ENCODE measurements at regions not wholly inside any gene's neighbourhood (a gene's known extent, or its start where the extent isn't known, plus 50 kb on each side); places are given as distances from the start of the nearest gene placed in this dataset.
"Not testable (repeated sequence)": the region's sequence is repeated elsewhere in the genome, so short reads cannot be mapped to it uniquely, and the experiment has no call there.

DNA sequence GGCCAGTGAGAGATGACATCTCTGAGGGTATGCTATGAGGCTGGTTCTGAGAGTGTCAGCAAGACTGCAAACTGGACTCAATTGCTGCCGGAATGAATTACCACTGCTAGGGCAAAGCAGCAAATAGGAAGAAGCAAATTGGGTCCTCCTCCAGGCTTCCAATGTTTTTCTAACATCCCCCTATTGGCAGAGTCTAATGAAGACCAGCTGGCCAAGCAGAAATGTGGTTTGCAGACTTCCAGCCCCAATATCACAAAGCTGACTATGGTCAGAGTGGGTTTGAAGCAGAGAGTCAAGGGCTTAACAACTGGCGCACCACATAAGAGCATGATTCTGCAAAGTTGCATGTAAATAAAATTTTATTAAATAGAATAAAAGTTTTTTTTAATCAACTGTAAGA lies 225.4 kb upstream of the GLRA2 start:
- Histone ChIP-seq H3K27me3 (ENCODE audit: control insufficient read depth, insufficient read depth, low read length) (no peaks in the 10 kb centered on the region), H3K4me1 (ENCODE audit: control insufficient read depth, extremely low read depth, insufficient read depth, low read length) (no peaks in the 10 kb centered on the region), H4K20me1 (ENCODE audit: control insufficient read depth, extremely low read depth, insufficient read depth, low read length) (no peaks in the 10 kb centered on the region), H3K36me3 (ENCODE audit: control insufficient read depth, insufficient read depth, low read length) (no peaks in the 10 kb centered on the region), H3K4me2 (ENCODE audit: extremely low read depth, insufficient read depth, low read length) (no peak overlapping the region), H2AFZ (ENCODE audit: low read length) (no peak overlapping the region), H3K9me3 (ENCODE audit: control insufficient read depth, insufficient read depth, low read depth, low read length) (no peaks in the 10 kb centered on the region), H3K27ac (ENCODE audit: insufficient read depth, low read length) (no peak overlapping the region), H3K79me2 (ENCODE audit: control insufficient read depth, insufficient read depth, low read length) (no peaks in the 10 kb centered on the region), H3K9ac (ENCODE audit: insufficient read depth, low read length) (no peak overlapping the region), H3K4me3 (replicated peaks in 1 of 4; ENCODE audit: control extremely low read depth in 1 of 4, insufficient read depth in 1 of 4, low read depth in 3 of 4, low read length in 4 of 4) (no peak overlapping the region)
- no peak for TF ChIP-seq EZH2 (IDR thresholded peaks at IDR 0.05; ENCODE audit: low read length, missing control alignments)
- TF ChIP-seq, protein P1, sequence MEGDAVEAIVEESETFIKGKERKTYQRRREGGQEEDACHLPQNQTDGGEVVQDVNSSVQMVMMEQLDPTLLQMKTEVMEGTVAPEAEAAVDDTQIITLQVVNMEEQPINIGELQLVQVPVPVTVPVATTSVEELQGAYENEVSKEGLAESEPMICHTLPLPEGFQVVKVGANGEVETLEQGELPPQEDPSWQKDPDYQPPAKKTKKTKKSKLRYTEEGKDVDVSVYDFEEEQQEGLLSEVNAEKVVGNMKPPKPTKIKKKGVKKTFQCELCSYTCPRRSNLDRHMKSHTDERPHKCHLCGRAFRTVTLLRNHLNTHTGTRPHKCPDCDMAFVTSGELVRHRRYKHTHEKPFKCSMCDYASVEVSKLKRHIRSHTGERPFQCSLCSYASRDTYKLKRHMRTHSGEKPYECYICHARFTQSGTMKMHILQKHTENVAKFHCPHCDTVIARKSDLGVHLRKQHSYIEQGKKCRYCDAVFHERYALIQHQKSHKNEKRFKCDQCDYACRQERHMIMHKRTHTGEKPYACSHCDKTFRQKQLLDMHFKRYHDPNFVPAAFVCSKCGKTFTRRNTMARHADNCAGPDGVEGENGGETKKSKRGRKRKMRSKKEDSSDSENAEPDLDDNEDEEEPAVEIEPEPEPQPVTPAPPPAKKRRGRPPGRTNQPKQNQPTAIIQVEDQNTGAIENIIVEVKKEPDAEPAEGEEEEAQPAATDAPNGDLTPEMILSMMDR (conservative IDR thresholded peaks at IDR 0.05 in 1 of 2, IDR thresholded peaks at IDR 0.05 in 1 of 2; ENCODE audit: low read depth in 1 of 2, low read length in 2 of 2), result no peak
- no peak for DNase-seq (ENCODE audit: low read depth in 2 of 2)

DNA sequence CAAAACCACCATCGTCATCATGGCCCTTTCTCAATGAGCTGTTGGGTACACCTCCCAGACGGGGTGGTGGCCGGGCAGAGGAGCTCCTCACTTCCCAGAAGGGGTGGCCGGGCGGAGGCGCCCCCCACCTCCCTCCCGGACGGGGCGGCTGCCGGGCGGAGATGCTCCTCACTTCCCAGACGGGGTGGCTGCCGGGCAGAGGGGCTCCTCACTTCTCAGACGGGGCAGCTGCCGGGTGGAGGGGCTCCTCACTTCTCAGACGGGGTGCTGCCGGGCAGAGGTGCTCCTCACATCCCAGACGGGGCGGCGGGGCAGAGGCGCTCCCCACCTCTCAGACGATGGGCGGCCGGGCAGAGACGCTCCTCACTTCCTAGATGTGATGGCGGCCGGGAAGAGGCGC lies 226.8 kb upstream of the GLRA2 start:
- H3K36me3 ChIP-seq (ENCODE audit: control insufficient read depth, insufficient read depth, low read length), result not testable (repeated sequence)

DNA sequence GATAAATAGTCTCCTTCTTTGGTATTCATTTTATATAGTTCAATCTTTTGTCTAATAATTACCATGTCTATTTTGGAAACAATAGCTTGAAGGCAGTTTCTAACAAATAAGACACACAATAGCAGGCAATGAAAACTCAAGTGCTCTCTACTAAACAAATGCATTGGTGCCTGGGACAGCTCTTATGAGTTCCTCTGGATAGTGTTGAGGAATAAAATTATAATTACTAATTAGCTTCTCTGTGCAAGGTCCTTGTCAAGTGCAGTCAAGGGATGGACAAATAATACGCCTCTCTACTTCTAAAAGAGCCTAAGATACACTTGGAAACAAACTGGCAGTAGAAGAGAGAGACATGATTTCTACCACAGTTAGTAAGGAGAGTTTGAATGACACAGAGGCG lies 229.0 kb upstream of the GLRA2 start:
- Histone ChIP-seq H3K4me1 (ENCODE audit: control insufficient read depth, extremely low read depth, insufficient read depth, low read length) (no peaks in the 10 kb centered on the region), H3K36me3 (ENCODE audit: control insufficient read depth, insufficient read depth, low read length) (no peaks in the 10 kb centered on the region), H3K9ac (ENCODE audit: insufficient read depth, low read length) (no peak overlapping the region), H4K20me1 (ENCODE audit: control insufficient read depth, extremely low read depth, insufficient read depth, low read length) (no peaks in the 10 kb centered on the region), H3K4me3 (replicated peaks in 1 of 4; ENCODE audit: control extremely low read depth in 1 of 4, insufficient read depth in 1 of 4, low read depth in 3 of 4, low read length in 4 of 4) (no peak overlapping the region), H3K27me3 (ENCODE audit: control insufficient read depth, insufficient read depth, low read length) (no peaks in the 10 kb centered on the region), H3K27ac (ENCODE audit: insufficient read depth, low read length) (no peak overlapping the region), H3K4me2 (ENCODE audit: extremely low read depth, insufficient read depth, low read length) (no peak overlapping the region), H3K79me2 (ENCODE audit: control insufficient read depth, insufficient read depth, low read length) (no peaks in the 10 kb centered on the region), H2AFZ (ENCODE audit: low read length) (no peak overlapping the region), H3K9me3 (ENCODE audit: control insufficient read depth, insufficient read depth, low read depth, low read length) (no peaks in the 10 kb centered on the region)
- no peak for DNase-seq (ENCODE audit: low read depth in 2 of 2)
- no peak for TF ChIP-seq EZH2 (IDR thresholded peaks at IDR 0.05; ENCODE audit: low read length, missing control alignments)
- TF ChIP-seq, protein P1 (conservative IDR thresholded peaks at IDR 0.05 in 1 of 2, IDR thresholded peaks at IDR 0.05 in 1 of 2; ENCODE audit: low read depth in 1 of 2, low read length in 2 of 2), result no peak

More for the DNA sequence above, 226.8 kb upstream of the GLRA2 start:
- H3K27ac ChIP-seq (ENCODE audit: insufficient read depth, low read length); H2AFZ ChIP-seq (ENCODE audit: low read length); H3K9me3 ChIP-seq (ENCODE audit: control insufficient read depth, insufficient read depth, low read depth, low read length); H4K20me1 ChIP-seq (ENCODE audit: control insufficient read depth, extremely low read depth, insufficient read depth, low read length); H3K4me3 ChIP-seq (replicated peaks in 1 of 4; ENCODE audit: control extremely low read depth in 1 of 4, insufficient read depth in 1 of 4, low read depth in 3 of 4, low read length in 4 of 4); H3K9ac ChIP-seq (ENCODE audit: insufficient read depth, low read length); DNase-seq (ENCODE audit: low read depth in 2 of 2); H3K4me1 ChIP-seq (ENCODE audit: control insufficient read depth, extremely low read depth, insufficient read depth, low read length); H3K79me2 ChIP-seq (ENCODE audit: control insufficient read depth, insufficient read depth, low read length); H3K4me2 ChIP-seq (ENCODE audit: extremely low read depth, insufficient read depth, low read length); H3K27me3 ChIP-seq (ENCODE audit: control insufficient read depth, insufficient read depth, low read length): not testable (repeated sequence)
